ENCODE measurements at regions not wholly inside any gene's neighbourhood (a gene's known extent, or its start where the extent isn't known, plus 50 kb on each side); places are given as distances from the start of the nearest gene placed in this dataset.
A peak's percentile ranks its signal among the peaks of the same experiment; 100 is the strongest.

DNA sequence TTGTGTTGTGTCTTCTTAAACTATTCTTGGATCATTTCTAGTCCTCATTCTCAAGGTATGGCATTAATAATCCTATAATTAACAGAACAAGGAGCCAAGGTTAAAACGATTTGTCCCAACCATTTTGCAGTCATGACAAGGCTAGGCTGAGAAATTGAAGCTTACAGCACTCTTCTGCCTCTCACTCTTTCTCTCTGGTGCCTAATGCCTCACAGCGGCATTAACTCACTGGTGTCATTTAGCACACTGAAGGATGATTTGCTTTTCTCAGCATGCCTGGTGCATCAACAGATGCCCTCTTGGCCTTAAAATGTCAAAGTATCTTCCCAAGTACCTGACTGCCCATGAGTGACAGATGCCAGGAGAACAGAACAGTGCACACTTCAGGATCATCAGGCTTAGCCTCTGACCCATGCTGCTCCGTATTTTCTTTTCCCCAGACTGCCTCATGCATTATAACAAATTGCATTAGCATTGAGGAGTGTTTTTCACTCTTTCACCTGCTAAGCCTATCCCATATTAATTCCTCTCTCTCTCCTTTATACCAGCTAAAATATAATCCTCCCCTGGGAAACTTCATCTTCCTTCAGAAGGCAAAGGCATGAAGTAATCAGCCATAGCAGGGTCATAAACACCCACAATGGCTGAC, 61.1 kb upstream of the SV2C start:
- H3K27me3 ChIP-seq (ENCODE audit: insufficient read depth, low read depth) = no peaks in the 10 kb centered on the region
- TF ChIP-seq, protein P1, sequence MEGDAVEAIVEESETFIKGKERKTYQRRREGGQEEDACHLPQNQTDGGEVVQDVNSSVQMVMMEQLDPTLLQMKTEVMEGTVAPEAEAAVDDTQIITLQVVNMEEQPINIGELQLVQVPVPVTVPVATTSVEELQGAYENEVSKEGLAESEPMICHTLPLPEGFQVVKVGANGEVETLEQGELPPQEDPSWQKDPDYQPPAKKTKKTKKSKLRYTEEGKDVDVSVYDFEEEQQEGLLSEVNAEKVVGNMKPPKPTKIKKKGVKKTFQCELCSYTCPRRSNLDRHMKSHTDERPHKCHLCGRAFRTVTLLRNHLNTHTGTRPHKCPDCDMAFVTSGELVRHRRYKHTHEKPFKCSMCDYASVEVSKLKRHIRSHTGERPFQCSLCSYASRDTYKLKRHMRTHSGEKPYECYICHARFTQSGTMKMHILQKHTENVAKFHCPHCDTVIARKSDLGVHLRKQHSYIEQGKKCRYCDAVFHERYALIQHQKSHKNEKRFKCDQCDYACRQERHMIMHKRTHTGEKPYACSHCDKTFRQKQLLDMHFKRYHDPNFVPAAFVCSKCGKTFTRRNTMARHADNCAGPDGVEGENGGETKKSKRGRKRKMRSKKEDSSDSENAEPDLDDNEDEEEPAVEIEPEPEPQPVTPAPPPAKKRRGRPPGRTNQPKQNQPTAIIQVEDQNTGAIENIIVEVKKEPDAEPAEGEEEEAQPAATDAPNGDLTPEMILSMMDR (conservative IDR thresholded peaks at IDR 0.05; ENCODE audit: low read depth, low read length) = no peak
- no peaks in the 10 kb centered on the region for H3K36me3 ChIP-seq (ENCODE audit: insufficient read depth)
- no peaks in the 10 kb centered on the region for H4K20me1 ChIP-seq (ENCODE audit: insufficient read depth)
- no peak overlapping the region for H3K9ac ChIP-seq
- no peak overlapping the region for H3K27ac ChIP-seq
- no peak overlapping the region for H3K4me2 ChIP-seq
- H3K79me2 ChIP-seq (ENCODE audit: insufficient read depth, low read depth) = no peaks in the 10 kb centered on the region
- H3K4me1 ChIP-seq (ENCODE audit: low read depth, poor library complexity, severe bottlenecking) = no peaks in the 10 kb centered on the region
- H2AFZ ChIP-seq (ENCODE audit: low read depth) = no peak overlapping the region
- H3K4me3 ChIP-seq (IDR thresholded peaks at IDR 0.05; ENCODE audit: insufficient read depth, low read depth, low read length) = no peak overlapping the region

DNA sequence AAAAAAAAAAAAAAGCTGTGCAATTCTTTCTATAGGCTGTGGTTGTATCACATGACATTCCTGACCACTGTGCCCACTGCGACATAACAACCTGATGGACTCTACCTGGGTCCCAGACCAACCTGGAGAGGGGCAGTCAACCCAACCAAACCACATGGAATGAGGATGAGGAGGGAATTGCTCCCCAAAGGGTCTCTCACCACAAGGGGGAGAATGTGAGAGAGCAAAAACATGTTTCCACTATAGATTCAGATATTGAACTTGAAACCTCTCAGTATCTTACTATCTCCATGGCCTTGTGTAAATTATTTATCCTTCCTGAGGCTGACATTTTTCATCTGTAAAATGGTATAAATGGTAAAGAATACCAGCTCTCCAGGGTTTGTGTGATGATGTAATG, 66.9 kb upstream of the SV2C start:
- Histone ChIP-seq H2AFZ (ENCODE audit: low read depth) (no peak overlapping the region), H3K4me3 (IDR thresholded peaks at IDR 0.05; ENCODE audit: insufficient read depth, low read depth, low read length) (no peak overlapping the region), H3K79me2 (ENCODE audit: insufficient read depth, low read depth) (no peaks in the 10 kb centered on the region), H3K4me1 (ENCODE audit: low read depth, poor library complexity, severe bottlenecking) (no peaks in the 10 kb centered on the region), H3K36me3 (ENCODE audit: insufficient read depth) (no peaks in the 10 kb centered on the region), H3K27me3 (ENCODE audit: insufficient read depth, low read depth) (no peaks in the 10 kb centered on the region), H4K20me1 (ENCODE audit: insufficient read depth) (no peaks in the 10 kb centered on the region), H3K9ac (no peak overlapping the region), H3K4me2 (no peak overlapping the region), H3K27ac (no peak overlapping the region)
- TF ChIP-seq, protein P1 (conservative IDR thresholded peaks at IDR 0.05; ENCODE audit: low read depth, low read length) = 0 out of 2 replicates have a peak, but pooled peaks have one; percentile 30

DNA sequence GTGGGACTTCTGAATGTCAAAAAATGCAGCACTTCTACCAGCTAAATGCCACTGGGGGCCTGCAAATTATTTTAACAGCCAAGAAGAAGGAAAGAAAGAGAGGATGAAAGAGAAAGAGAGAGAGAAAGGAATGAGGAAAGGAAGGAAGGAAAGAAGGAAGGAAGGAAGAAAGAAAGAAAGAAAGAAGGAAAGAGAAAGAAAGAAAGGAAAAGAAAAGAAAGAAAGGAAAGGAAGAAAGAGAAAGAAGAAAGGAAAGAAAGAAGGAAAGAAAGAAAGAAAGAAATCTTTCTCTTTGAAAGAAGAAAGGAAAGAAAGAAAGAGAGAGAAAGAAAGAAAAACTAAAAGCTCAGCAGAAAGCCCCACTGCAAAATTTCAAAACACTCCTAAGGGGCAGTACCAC, 69.2 kb upstream of the SV2C start:
- no peak overlapping the region for H3K4me2 ChIP-seq
- H3K27ac ChIP-seq = no peak overlapping the region
- TF ChIP-seq, protein P1 (conservative IDR thresholded peaks at IDR 0.05; ENCODE audit: low read depth, low read length) = no peak
- no peak overlapping the region for H3K9ac ChIP-seq
- no peaks in the 10 kb centered on the region for H3K27me3 ChIP-seq (ENCODE audit: insufficient read depth, low read depth)
- H4K20me1 ChIP-seq (ENCODE audit: insufficient read depth) = no peaks in the 10 kb centered on the region
- H3K4me3 ChIP-seq (IDR thresholded peaks at IDR 0.05; ENCODE audit: insufficient read depth, low read depth, low read length) = no peak overlapping the region
- H3K36me3 ChIP-seq (ENCODE audit: insufficient read depth) = no peaks in the 10 kb centered on the region
- H3K79me2 ChIP-seq (ENCODE audit: insufficient read depth, low read depth) = no peaks in the 10 kb centered on the region
- no peak overlapping the region for H2AFZ ChIP-seq (ENCODE audit: low read depth)
- no peaks in the 10 kb centered on the region for H3K4me1 ChIP-seq (ENCODE audit: low read depth, poor library complexity, severe bottlenecking)

DNA sequence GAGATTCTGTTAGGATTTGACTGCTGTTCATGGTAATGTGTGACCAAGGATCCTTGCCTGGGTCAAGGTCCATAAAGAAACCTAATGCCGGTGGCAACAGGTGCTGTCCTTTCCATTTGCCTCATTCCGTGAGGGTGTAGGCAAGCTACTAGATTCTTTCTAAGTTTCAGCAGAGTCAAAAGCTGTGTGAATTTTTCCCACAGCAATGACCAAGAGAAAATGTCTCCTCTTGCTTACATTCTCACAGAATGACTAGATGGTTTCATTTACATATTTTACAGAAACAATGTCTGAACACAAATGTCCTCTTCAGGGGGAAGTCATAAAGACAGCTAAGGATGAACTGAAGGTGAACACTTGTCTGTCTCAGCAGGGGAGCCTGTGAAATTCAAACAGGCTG, 75.3 kb upstream of the SV2C start:
- H3K27me3 ChIP-seq (ENCODE audit: insufficient read depth, low read depth) = no peaks in the 10 kb centered on the region
- H4K20me1 ChIP-seq (ENCODE audit: insufficient read depth) = no peaks in the 10 kb centered on the region
- no peaks in the 10 kb centered on the region for H3K4me1 ChIP-seq (ENCODE audit: low read depth, poor library complexity, severe bottlenecking)
- H3K4me3 ChIP-seq (IDR thresholded peaks at IDR 0.05; ENCODE audit: insufficient read depth, low read depth, low read length) = no peak overlapping the region
- H2AFZ ChIP-seq (ENCODE audit: low read depth) = no peak overlapping the region
- no peaks in the 10 kb centered on the region for H3K79me2 ChIP-seq (ENCODE audit: insufficient read depth, low read depth)
- no peaks in the 10 kb centered on the region for H3K36me3 ChIP-seq (ENCODE audit: insufficient read depth)
- H3K9ac ChIP-seq = no peak overlapping the region
- H3K4me2 ChIP-seq = no peak overlapping the region
- no peak overlapping the region for H3K27ac ChIP-seq
- TF ChIP-seq, protein P1 (conservative IDR thresholded peaks at IDR 0.05; ENCODE audit: low read depth, low read length) = no peak
